Activated CD4-positive, alpha-beta memory T cell treated with anti-CD3 and anti-CD28 coated beads, Interleukin-2, amount 10 ng/mL, durations not matched to agents 7 days and 5 days (primary cell): ENCODE measurements at regions not wholly inside any gene's neighbourhood (a gene's known extent, or its start where the extent isn't known, plus 50 kb on each side); places are given as distances from the start of the nearest gene placed in this dataset.
A peak's percentile ranks its signal among the peaks of the same experiment; 100 is the strongest.
"Not testable (repeated sequence)": the region's sequence is repeated elsewhere in the genome, so short reads cannot be mapped to it uniquely, and the experiment has no call there.

Experiments used
- CTCF ChIA-PET: fragments of 350-600 bp; sonication (Branson Sonifier 250); formaldehyde crosslinking; loops from one replicate; lab custom pipeline; 2021; ENCODE audit warnings: antibody characterized with exemption, inconsistent platforms; lab: Charles Lee
- POLR2A ChIA-PET: fragments of 350-600 bp; sonication (Branson Sonifier 250); formaldehyde crosslinking; loops from one replicate; lab custom pipeline; 2021; ENCODE audit warnings: antibody characterized with exemption; lab: Charles Lee
- DNase-seq: peaks from one replicate; pipeline ENCODE4 v3.0.0-alpha.2; 2020
- H3K27ac Mint-ChIP-seq: one replicate; pipeline ENCODE4 v1.8.0; 2021; ENCODE audit warnings: mild to moderate bottlenecking, mixed read lengths
- H3K27me3 Mint-ChIP-seq: one replicate; pipeline ENCODE4 v1.8.0; 2021; ENCODE audit warnings: mixed read lengths
- H3K36me3 Mint-ChIP-seq: one replicate; pipeline ENCODE4 v1.8.0; 2021; ENCODE audit warnings: low read depth, mixed read lengths
- H3K4me1 Mint-ChIP-seq: one replicate; pipeline ENCODE4 v1.8.0; 2021; ENCODE audit warnings: mixed read lengths
- H3K4me3 Mint-ChIP-seq: one replicate; pipeline ENCODE4 v1.8.0; 2021; ENCODE audit warnings: mild to moderate bottlenecking, mixed read lengths
- H3K9me3 Mint-ChIP-seq: one replicate; pipeline ENCODE4 v1.8.0; 2021; ENCODE audit warnings: mixed read lengths

DNA sequence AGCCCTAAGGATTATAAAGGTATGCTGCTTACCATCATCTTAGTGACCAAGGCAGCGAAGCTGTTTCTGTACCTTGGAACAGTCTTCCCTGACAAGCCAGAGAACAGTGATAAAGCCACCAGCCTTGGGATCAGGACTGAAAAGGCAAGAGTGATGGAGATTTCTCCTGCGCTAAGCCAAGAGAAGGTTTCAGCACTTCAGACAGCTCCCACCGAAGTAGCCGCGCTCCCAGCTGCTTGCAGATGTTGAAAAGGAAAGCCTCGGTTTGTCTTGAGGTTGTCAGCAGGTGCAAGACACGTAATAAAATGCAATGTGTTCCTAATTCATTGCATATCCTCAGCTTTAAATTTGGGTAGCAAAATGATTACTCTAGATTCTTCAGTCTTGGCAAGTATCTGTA lies 171.0 kb downstream of the ATP6V0E2 start:
- peaks cover 33% of the 10 kb centered on the region for H3K27me3 Mint-ChIP-seq
- DNase-seq: peak; percentile 46
- not testable (repeated sequence) for H3K36me3 Mint-ChIP-seq, H3K9me3 Mint-ChIP-seq, H3K4me1 Mint-ChIP-seq, H3K4me3 Mint-ChIP-seq, H3K27ac Mint-ChIP-seq
- ChIA-PET POLR2A (interaction anchor here (0.7 kb wide), 1 partner anchor 161 kb away, joined by 3 read pairs; no protein-coding TSS in a partner anchor), CTCF (interaction anchor here (0.9 kb wide), 1 partner anchor 161 kb away, joined by 4 read pairs; no protein-coding TSS in a partner anchor)

DNA sequence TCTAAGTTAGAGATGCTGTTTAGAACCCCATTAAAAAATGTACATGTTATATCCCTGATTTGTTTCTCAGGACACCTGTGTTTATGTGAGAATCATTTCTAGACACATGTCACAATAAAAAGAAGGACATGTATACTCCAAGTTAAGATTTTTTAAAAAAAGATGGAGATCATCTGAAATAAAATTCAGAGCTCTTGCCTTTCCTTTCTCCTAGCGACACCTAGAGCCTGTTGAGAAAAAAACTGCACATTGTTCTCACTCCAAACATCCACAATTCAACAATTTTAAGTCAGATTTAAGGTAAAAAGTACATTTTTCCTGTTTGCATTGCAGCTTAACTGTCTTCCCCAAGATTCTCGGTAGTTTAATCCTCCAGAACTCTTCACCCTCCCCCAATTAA lies 171.8 kb downstream of the ATP6V0E2 start:
- H3K4me1 Mint-ChIP-seq, H3K27ac Mint-ChIP-seq, H3K4me3 Mint-ChIP-seq, H3K36me3 Mint-ChIP-seq, POLR2A ChIA-PET, DNase-seq, H3K9me3 Mint-ChIP-seq, CTCF ChIA-PET: not testable (repeated sequence)
- H3K27me3 Mint-ChIP-seq: peaks cover 36% of the 10 kb centered on the region

- CTCF ChIA-PET: not testable (repeated sequence)
Measured at GRCh38 chr7:150046290-150047194, 172.8 kb downstream of the ATP6V0E2 start.

DNA sequence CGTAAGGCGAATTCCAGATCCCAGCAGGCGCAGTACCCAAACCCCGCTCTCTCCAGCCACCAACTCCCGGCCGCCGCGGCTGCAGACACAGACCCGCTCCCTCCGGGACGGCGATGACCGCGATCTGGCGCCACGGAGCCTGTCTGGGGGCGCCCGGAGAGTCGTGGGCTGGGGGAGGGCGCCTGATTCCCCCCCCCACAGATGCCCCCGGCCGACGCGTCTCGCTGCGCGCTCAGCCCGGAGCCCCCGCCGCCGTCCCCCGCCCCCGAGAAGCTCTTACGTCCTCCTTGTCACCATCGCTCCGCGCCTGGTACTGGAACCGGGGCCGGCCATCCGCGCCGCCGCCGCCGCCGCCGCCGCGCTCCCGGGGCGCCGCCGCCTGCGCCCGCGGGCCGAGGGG lies 173.6 kb downstream of the ATP6V0E2 start:
- Mint-ChIP-seq H3K4me3 (peak overlapping the region; percentile 21), H3K27me3 (peaks cover 36% of the 10 kb centered on the region), H3K4me1 (peaks cover 11% of the 10 kb centered on the region)
- H3K9me3 Mint-ChIP-seq, POLR2A ChIA-PET, H3K36me3 Mint-ChIP-seq, CTCF ChIA-PET, DNase-seq, H3K27ac Mint-ChIP-seq: not testable (repeated sequence)

More at GRCh38 chr7:150046290-150047194, 172.8 kb downstream of the ATP6V0E2 start:
- POLR2A ChIA-PET, H3K4me1 Mint-ChIP-seq, DNase-seq, H3K27ac Mint-ChIP-seq, H3K9me3 Mint-ChIP-seq, H3K36me3 Mint-ChIP-seq: not testable (repeated sequence)
- peaks cover 36% of the 10 kb centered on the region for H3K27me3 Mint-ChIP-seq
- H3K4me3 Mint-ChIP-seq: peak overlapping the region; percentile 30

DNA sequence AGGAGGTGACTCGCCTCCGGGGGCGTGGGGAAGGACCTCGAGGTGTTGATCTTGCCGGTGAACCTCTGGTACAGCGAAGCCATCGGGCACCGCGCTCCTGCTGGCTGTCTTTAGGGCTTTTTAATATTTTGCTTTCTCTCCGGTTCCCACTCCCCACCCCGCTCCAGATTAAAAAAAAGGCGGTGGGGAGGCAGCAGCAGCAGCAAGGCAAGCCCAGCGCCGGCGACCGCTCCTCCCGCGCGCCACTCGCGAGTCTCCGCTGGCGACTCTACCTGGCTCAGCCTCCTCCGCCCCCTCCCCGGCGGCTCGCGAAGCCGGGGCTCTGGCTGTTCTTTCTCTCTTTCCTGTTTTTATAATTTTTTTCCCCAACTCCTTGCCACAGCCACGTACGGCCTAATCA lies 174.0 kb downstream of the ATP6V0E2 start:
- Mint-ChIP-seq H3K27me3 (peaks cover 37% of the 10 kb centered on the region), H3K4me3 (peak overlapping the region; percentile 48), H3K4me1 (peaks cover 11% of the 10 kb centered on the region)
- H3K36me3 Mint-ChIP-seq, H3K27ac Mint-ChIP-seq, H3K9me3 Mint-ChIP-seq, POLR2A ChIA-PET, DNase-seq, CTCF ChIA-PET: not testable (repeated sequence)

DNA sequence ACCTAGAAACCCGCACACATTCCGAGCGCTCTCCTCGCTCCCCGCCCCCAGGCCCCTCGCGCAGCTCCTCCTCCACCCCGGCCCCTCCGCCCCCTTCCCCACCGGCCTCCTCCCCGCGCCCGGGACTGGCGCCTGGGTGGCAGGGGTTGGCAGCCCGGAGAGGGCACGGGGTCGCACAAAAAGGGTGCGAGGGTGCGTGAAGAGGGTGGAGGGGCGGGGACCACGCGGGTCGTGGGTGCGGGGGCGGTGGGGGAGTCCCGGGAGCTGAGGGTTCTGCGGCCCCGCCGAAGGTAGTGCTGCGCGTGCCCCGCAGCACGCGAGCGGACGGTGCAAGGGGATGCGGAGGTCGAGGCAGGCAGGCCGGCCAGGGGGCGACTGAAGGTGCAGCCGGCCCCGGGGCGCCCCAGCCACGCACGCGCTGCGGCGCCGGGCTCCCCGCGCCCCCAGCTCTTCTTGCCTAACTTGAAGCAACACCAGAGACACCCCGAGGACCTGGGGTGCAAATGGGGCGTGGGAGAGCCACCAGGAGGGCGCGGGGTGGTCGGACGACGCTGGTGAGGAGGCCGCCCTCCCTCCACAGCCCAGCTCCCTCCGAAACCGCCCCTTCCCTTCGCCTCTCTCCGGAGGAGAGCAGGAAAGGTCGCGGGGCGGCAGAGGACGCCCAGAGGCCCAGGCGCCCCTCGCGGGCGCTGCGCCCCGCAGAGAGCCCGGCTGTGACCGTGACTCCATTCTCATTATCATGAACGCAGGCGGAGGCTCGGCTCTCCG lies 174.7 kb downstream of the ATP6V0E2 start:
- POLR2A ChIA-PET, H3K36me3 Mint-ChIP-seq, H3K9me3 Mint-ChIP-seq, CTCF ChIA-PET, DNase-seq, H3K4me3 Mint-ChIP-seq, H3K27ac Mint-ChIP-seq: not testable (repeated sequence)
- Mint-ChIP-seq H3K4me1 (peaks cover 11% of the 10 kb centered on the region), H3K27me3 (peaks cover 39% of the 10 kb centered on the region)

- H3K9me3 Mint-ChIP-seq, H3K36me3 Mint-ChIP-seq, H3K27ac Mint-ChIP-seq, CTCF ChIA-PET, POLR2A ChIA-PET, DNase-seq: not testable (repeated sequence)
- H3K4me1 Mint-ChIP-seq: peaks cover 11% of the 10 kb centered on the region
- H3K27me3 Mint-ChIP-seq: peaks cover 43% of the 10 kb centered on the region
- peak overlapping the region; percentile 10 for H3K4me3 Mint-ChIP-seq
Measured at GRCh38 chr7:150049012-150049655, 175.4 kb downstream of the ATP6V0E2 start.

- peaks cover 20% of the 10 kb centered on the region for H3K27me3 Mint-ChIP-seq
- H3K36me3 Mint-ChIP-seq, H3K9me3 Mint-ChIP-seq, CTCF ChIA-PET, H3K27ac Mint-ChIP-seq, H3K4me3 Mint-ChIP-seq, H3K4me1 Mint-ChIP-seq, POLR2A ChIA-PET, DNase-seq: not testable (repeated sequence)
Measured at GRCh38 chr7:150053396-150053795, 179.6 kb downstream of the ATP6V0E2 start.

- peaks cover 19% of the 10 kb centered on the region for H3K27me3 Mint-ChIP-seq
- POLR2A ChIA-PET, DNase-seq, H3K4me3 Mint-ChIP-seq, CTCF ChIA-PET, H3K4me1 Mint-ChIP-seq, H3K27ac Mint-ChIP-seq, H3K36me3 Mint-ChIP-seq, H3K9me3 Mint-ChIP-seq: not testable (repeated sequence)
Measured at GRCh38 chr7:150054242-150054641, 180.5 kb downstream of the ATP6V0E2 start.

DNA sequence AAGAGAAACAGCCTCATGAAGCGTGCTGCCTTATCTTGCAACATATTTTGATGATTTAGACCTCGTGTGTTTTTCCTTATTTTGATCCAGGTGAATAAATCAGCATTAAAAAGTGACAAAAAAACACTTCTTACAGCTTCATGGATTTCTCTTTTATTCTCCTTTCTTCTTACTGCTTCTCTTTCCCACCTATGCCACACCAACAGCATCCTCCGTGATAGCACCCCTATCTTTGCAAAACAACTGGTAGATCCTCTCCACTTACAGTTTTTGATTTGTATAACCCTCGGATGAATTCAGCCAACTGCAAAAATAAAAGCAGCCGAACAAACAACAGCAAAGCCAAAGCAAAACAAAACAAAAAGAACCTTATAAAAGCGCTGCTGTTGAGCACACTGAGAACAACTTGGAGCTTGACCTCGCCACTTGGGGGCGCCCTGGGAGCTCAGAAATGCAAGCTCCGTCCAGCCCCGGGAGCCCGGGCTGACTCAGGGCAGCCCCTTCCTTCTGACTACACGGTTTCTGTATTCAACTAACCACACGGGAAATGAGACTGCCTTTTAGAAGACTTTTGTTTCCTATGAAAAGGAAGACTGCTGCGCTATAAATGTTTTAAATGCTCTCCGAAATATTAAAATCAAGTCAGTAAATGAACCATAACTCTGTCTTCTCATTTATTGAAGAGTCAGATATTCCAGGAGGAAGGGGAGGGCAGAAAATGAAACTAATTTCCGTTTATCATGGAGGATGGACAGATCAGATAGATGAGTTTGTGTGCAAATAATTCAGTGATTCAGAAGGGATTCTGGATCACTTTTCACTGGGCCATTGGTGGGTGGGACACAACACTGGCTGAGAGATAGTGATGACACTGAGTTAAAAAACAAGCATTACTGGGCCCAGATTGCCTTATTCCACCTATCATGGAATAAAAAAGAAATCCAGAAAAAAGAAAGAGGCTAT lies 186.8 kb downstream of the ATP6V0E2 start:
- H3K9me3 Mint-ChIP-seq, POLR2A ChIA-PET, CTCF ChIA-PET, H3K4me3 Mint-ChIP-seq, H3K27me3 Mint-ChIP-seq, H3K4me1 Mint-ChIP-seq, H3K36me3 Mint-ChIP-seq, H3K27ac Mint-ChIP-seq: not testable (repeated sequence)
- peak; percentile 88 for DNase-seq

GRCh38 chr7:150063195-150063594 lies 189.4 kb downstream of the ATP6V0E2 start:
- H3K4me1 Mint-ChIP-seq, POLR2A ChIA-PET, H3K36me3 Mint-ChIP-seq, H3K4me3 Mint-ChIP-seq, H3K27ac Mint-ChIP-seq, CTCF ChIA-PET, H3K9me3 Mint-ChIP-seq, DNase-seq, H3K27me3 Mint-ChIP-seq: not testable (repeated sequence)

DNA sequence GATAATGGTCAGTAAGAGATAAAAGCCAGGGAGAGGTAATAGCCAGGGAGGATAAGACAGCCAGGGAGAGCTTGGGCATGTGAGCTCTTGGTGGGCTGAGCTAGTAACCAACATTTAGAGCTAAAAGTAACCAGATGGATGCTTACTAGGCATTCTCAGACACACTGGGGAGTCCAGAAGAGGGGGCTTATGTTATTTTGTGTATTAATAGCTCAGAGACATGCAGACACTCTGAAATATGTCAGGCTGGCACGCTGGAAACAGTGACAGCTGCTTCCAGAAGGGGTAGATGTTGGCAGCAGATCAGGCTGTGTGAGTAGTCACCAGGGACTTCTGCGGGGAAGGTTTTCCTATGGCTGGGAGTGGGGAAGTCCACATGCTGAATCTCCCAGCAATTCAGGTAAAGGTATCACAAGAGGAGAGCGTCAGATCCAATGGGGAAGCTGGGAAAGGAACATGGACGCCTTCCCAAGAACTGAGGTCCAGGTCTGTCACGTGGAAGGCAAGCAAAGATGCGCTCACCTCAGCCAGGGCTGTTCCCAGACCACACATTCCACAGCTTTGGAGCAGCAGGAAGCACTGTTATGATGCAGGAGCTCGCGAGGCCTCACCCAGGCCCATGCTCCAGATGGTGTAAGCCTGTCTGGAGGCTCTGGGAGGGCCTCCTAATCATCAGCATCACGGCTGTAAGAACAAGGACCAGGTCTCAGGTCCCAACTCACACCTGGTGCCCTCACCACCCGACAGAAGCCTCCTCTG lies 196.0 kb downstream of the ATP6V0E2 start:
- CTCF ChIA-PET, DNase-seq, H3K9me3 Mint-ChIP-seq, H3K36me3 Mint-ChIP-seq, H3K27ac Mint-ChIP-seq, POLR2A ChIA-PET, H3K4me3 Mint-ChIP-seq, H3K27me3 Mint-ChIP-seq, H3K4me1 Mint-ChIP-seq: not testable (repeated sequence)
